DMS79 (cell line): ENCODE measurements at regions not wholly inside any gene's neighbourhood (a gene's known extent, or its start where the extent isn't known, plus 50 kb on each side); places are given as distances from the start of the nearest gene placed in this dataset.
"Not testable (repeated sequence)": the region's sequence is repeated elsewhere in the genome, so short reads cannot be mapped to it uniquely, and the experiment has no call there.

Experiments
- DNase-seq: peaks from one replicate; lab custom pipeline; 2025; lab: John Stamatoyannopoulos, UW

- no peak for DNase-seq
Measured at GRCh38 chr3:177898185-177898584, 638.1 kb upstream of the KCNMB2 start.

- DNase-seq = no peak
Measured at GRCh38 chr3:177899275-177900067, 636.8 kb upstream of the KCNMB2 start.

- DNase-seq = no peak
Measured at GRCh38 chr3:177902876-177903275, 633.4 kb upstream of the KCNMB2 start.

- no peak for DNase-seq
Measured at GRCh38 chr3:177904621-177905020, 631.6 kb upstream of the KCNMB2 start.

GRCh38 chr3:177905173-177906125, 630.8 kb upstream of the KCNMB2 start:
- DNase-seq = no peak

GRCh38 chr3:177906126-177906511, 630.1 kb upstream of the KCNMB2 start:
- DNase-seq = no peak

- no peak for DNase-seq
Measured at GRCh38 chr3:177906578-177907229, 629.5 kb upstream of the KCNMB2 start.

- not testable (repeated sequence) for DNase-seq
Measured at GRCh38 chr3:177909530-177909929, 626.7 kb upstream of the KCNMB2 start.

GRCh38 chr3:177914224-177914623, 622.0 kb upstream of the KCNMB2 start:
- no peak for DNase-seq

GRCh38 chr3:177916461-177916860, 619.8 kb upstream of the KCNMB2 start:
- no peak for DNase-seq

GRCh38 chr3:177917234-177917861, 618.9 kb upstream of the KCNMB2 start:
- no peak for DNase-seq

- DNase-seq = no peak
Measured at GRCh38 chr3:177921153-177921552, 615.1 kb upstream of the KCNMB2 start.

- no peak for DNase-seq
Measured at GRCh38 chr3:177924261-177924660, 612.0 kb upstream of the KCNMB2 start.

GRCh38 chr3:177928172-177928873, 607.9 kb upstream of the KCNMB2 start:
- DNase-seq = no peak

GRCh38 chr3:177929310-177929709, 606.9 kb upstream of the KCNMB2 start:
- DNase-seq = no peak

- DNase-seq = no peak
Measured at GRCh38 chr3:177930771-177931170, 605.5 kb upstream of the KCNMB2 start.

GRCh38 chr3:177931346-177931745, 604.9 kb upstream of the KCNMB2 start:
- no peak for DNase-seq

- no peak for DNase-seq
Measured at GRCh38 chr3:177932346-177932745, 603.9 kb upstream of the KCNMB2 start.

- no peak for DNase-seq
Measured at GRCh38 chr3:177932750-177933660, 603.2 kb upstream of the KCNMB2 start.
